SK-N-SH (cell line): ENCODE measurements at regions not wholly inside any gene's neighbourhood (a gene's known extent, or its start where the extent isn't known, plus 50 kb on each side); places are given as distances from the start of the nearest gene placed in this dataset.

ENCODE experiments used
- CTCF ChIA-PET: fragments of 300-600, 350-600 bp; formaldehyde crosslinking; extraction: SDS; loops from one replicate; lab custom pipeline; 2021; lab: Yijun Ruan, JAX
- POLR2A ChIA-PET: fragments of 350-600 bp; sonication (Branson Sonifier 250); formaldehyde crosslinking; extraction: SDS; loops from one replicate; lab custom pipeline; 2020; ENCODE audit warnings: antibody characterized with exemption, inconsistent platforms; lab: Yijun Ruan, JAX
- DNase-seq: peaks from one replicate; pipeline ENCODE4 v3.0.0; 2012
- H2AFZ ChIP-seq: fragments of 200-600 bp; sonication (generic); 2 replicates; pipeline ENCODE4 v1.8.1; 2016; ENCODE audit warnings: antibody characterized with exemption, mild to moderate bottlenecking, low read depth
- H3F3A ChIP-seq: fragments of 200-600 bp; sonication (generic); replicated peaks from 2 replicates; pipeline ENCODE3; 2016; ENCODE audit warnings: antibody characterized with exemption, mild to moderate bottlenecking; ENCODE audit not compliant: insufficient read depth
- H3K27ac ChIP-seq, 2 experiments: fragments of 200-500 bp in 1 of 2; fragments of 200-600 bp in 1 of 2; sonication (Bioruptor generic) in 1 of 2; sonication (generic), shearing (Covaris generic) in 1 of 2; 2 replicates each; pipeline versions ENCODE4 v1.5.1 to v1.6.1; 2014 to 2016; ENCODE audit warnings: low read depth in 2 of 2, inconsistent platforms in 1 of 2, low read length in 1 of 2, mild to moderate bottlenecking in 1 of 2, mixed read lengths in 1 of 2
- H3K27me3 ChIP-seq: fragments of 200-600 bp; sonication (generic), shearing (Covaris generic); 2 replicates; pipeline ENCODE4 v1.6.1; 2016; ENCODE audit warnings: mixed run types; ENCODE audit not compliant: insufficient read depth
- H3K36me3 ChIP-seq, 2 experiments: fragments of 200-500 bp in 1 of 2; fragments of 200-600 bp in 1 of 2; sonication (Bioruptor generic) in 1 of 2; sonication (generic) in 1 of 2; replicated peaks in 1 of 2; 2 replicates each; pipeline versions ENCODE3 to v1.5.1; 2014 to 2016; ENCODE audit warnings: low read length in 1 of 2, mild to moderate bottlenecking in 1 of 2; ENCODE audit not compliant: insufficient read depth in 2 of 2, control insufficient read depth in 1 of 2
- H3K4me1 ChIP-seq, 2 experiments: fragments of 200-500 bp in 1 of 2; fragments of 200-600 bp in 1 of 2; sonication (Bioruptor generic) in 1 of 2; sonication (generic), shearing (Covaris generic) in 1 of 2; 2 replicates each; pipeline versions ENCODE4 v1.5.1 to v1.6.1; 2014 to 2016; ENCODE audit warnings: low read depth in 1 of 2, low read length in 1 of 2, mixed run types in 1 of 2; ENCODE audit not compliant: insufficient read depth in 2 of 2, control insufficient read depth in 1 of 2
- H3K4me2 ChIP-seq: fragments of 200-600 bp; sonication (generic), shearing (Covaris generic); 2 replicates; pipeline ENCODE4 v1.6.1; 2017; ENCODE audit warnings: mixed run types
- H3K4me3 ChIP-seq, 2 experiments: fragments of 200-500 bp in 1 of 2; fragments of 200-600 bp in 1 of 2; sonication (Bioruptor generic) in 1 of 2; sonication (generic), shearing (Covaris generic) in 1 of 2; 2 replicates each; pipeline versions ENCODE4 v1.5.1 to v1.8.1; 2014 to 2016; ENCODE audit warnings: low read depth in 2 of 2, inconsistent platforms in 1 of 2, low read length in 1 of 2, mild to moderate bottlenecking in 1 of 2, mixed read lengths in 1 of 2, moderate library complexity in 1 of 2
- H3K79me2 ChIP-seq: fragments of 200-600 bp; sonication (generic); 2 replicates; pipeline ENCODE4 v1.8.1; 2017; ENCODE audit warnings: mild to moderate bottlenecking; ENCODE audit not compliant: insufficient read depth
- H3K9ac ChIP-seq: fragments of 200-600 bp; sonication (generic); 2 replicates; pipeline ENCODE4 v1.6.1; 2017; ENCODE audit warnings: mixed run types
- H3K9me2 ChIP-seq: fragments of 200-600 bp; sonication (generic); 2 replicates; pipeline ENCODE4 v1.6.1; 2017; ENCODE audit warnings: mixed run types
- H3K9me3 ChIP-seq: fragments of 200-600 bp; sonication (generic); 2 replicates; pipeline ENCODE4 v1.6.1; 2017; ENCODE audit warnings: mixed run types, mild to moderate bottlenecking, moderate library complexity
- H4K20me1 ChIP-seq: fragments of 200-600 bp; sonication (generic); 2 replicates; pipeline ENCODE4 v1.6.1; 2017; ENCODE audit warnings: mild to moderate bottlenecking, mixed run types; ENCODE audit not compliant: insufficient read depth
- CHD2 ChIP-seq: fragments of 150-350 bp; IDR thresholded peaks from 2 replicates; pipeline ENCODE4 v1.6.1; 2018; ENCODE audit warnings: low read length; ENCODE audit not compliant: partially characterized antibody
- EP300 ChIP-seq, 2 experiments: IDR thresholded peaks; 2 replicates each; pipeline versions ENCODE4 v1.4.0 to v1.6.1; 2012; ENCODE audit warnings: borderline replicate concordance in 1 of 2, low read depth in 1 of 2, low read length in 1 of 2
- EZH2phosphoT487 ChIP-seq: fragments of 200-600 bp; sonication (generic); IDR thresholded peaks from 2 replicates; pipeline ENCODE4 v1.6.1; 2017; ENCODE audit warnings: low read depth, mixed run types, mild to moderate bottlenecking, antibody characterized with exemption, moderate library complexity, borderline replicate concordance
- FOSL2 ChIP-seq: IDR thresholded peaks from 2 replicates; pipeline ENCODE4 v1.4.0; 2012; ENCODE audit warnings: low read depth, mild to moderate bottlenecking, moderate library complexity, borderline replicate concordance
- FOXJ3 ChIP-seq: sonication (generic); formaldehyde crosslinking; IDR thresholded peaks from 2 replicates; pipeline ENCODE4 v1.5.1; 2020; ENCODE audit warnings: mild to moderate bottlenecking, missing genetic modification reagents
- GABPA ChIP-seq: IDR thresholded peaks from 2 replicates; pipeline ENCODE4 v1.4.0; 2012; ENCODE audit warnings: low read depth, mild to moderate bottlenecking
- GATA2 ChIP-seq: sonication (generic); formaldehyde crosslinking; IDR thresholded peaks from 2 replicates; pipeline ENCODE4 v1.5.0; 2020; ENCODE audit warnings: mild to moderate bottlenecking, missing genetic modification reagents
- IRF3 ChIP-seq: fragments of 150-350 bp; IDR thresholded peaks from 2 replicates; pipeline ENCODE4 v1.6.1; 2016; ENCODE audit warnings: mild to moderate bottlenecking, low read depth, low read length
- NRF1 ChIP-seq: IDR thresholded peaks from 2 replicates; pipeline ENCODE4 v1.6.1; 2012; ENCODE audit warnings: low read depth, mild to moderate bottlenecking, low read length
- REST ChIP-seq: IDR thresholded peaks from 2 replicates; pipeline ENCODE4 v1.6.1; 2012; ENCODE audit warnings: mild to moderate bottlenecking, low read depth, low read length, moderate library complexity
- RFX5 ChIP-seq: IDR thresholded peaks from 2 replicates; pipeline ENCODE4 v1.6.1; 2012; ENCODE audit warnings: mild to moderate bottlenecking, improper control_type of control experiment, low read length
- RXRA ChIP-seq: IDR thresholded peaks from 2 replicates; pipeline ENCODE4 v1.4.0; 2012; ENCODE audit warnings: low read depth, mild to moderate bottlenecking, borderline replicate concordance
- SMC3 ChIP-seq: IDR thresholded peaks from 2 replicates; pipeline ENCODE4 v1.6.1; 2012; ENCODE audit warnings: low read depth, low read length, improper control_type of control experiment
- TAF1 ChIP-seq: IDR thresholded peaks from 2 replicates; pipeline ENCODE4 v1.6.1; 2012; ENCODE audit warnings: low read depth, mild to moderate bottlenecking, low read length, moderate library complexity, borderline replicate concordance
- TEAD4 ChIP-seq: IDR thresholded peaks from 2 replicates; pipeline ENCODE4 v1.4.0; 2012; ENCODE audit warnings: mild to moderate bottlenecking, borderline replicate concordance; ENCODE audit not compliant: insufficient read depth
- USF2 ChIP-seq: fragments of 150-350 bp; IDR thresholded peaks from 2 replicates; pipeline ENCODE4 v1.6.1; 2017; ENCODE audit warnings: antibody characterized with exemption, low read length, low read depth, borderline replicate concordance
- YY1 ChIP-seq: IDR thresholded peaks from 2 replicates; pipeline ENCODE4 v1.4.0; 2012; ENCODE audit warnings: low read depth, mild to moderate bottlenecking
- WGBS: methylation state at CpG from one replicate; pipeline ENCODE4 v1.1.6; 2017; ENCODE audit warnings: low lambda C conversion rate; 5-methylcytosine and 5-hydroxymethylcytosine counted together

- H3K27ac ChIP-seq: no peak overlapping the region
- H3K4me2 ChIP-seq: no peak overlapping the region
- no peak overlapping the region for H3K4me3 ChIP-seq
- 36% methylated on average over 3 of the region's 3 CpGs for WGBS
- H3K27me3 ChIP-seq: no peaks in the 10 kb centered on the region; the same call in 1 of the 2 replicates
- no peaks in the 10 kb centered on the region for H3K9me3 ChIP-seq
- H3K36me3 ChIP-seq: no peaks in the 10 kb centered on the region
- no peaks in the 10 kb centered on the region for H3K9me2 ChIP-seq
- POLR2A ChIA-PET: no interaction called here
- H3F3A ChIP-seq: no peaks in the 10 kb centered on the region
- no peaks in the 10 kb centered on the region for H3K4me1 ChIP-seq
- no peaks in the 10 kb centered on the region for H4K20me1 ChIP-seq
- no peak overlapping the region for H2AFZ ChIP-seq
- no peak for TF ChIP-seq REST
- TF ChIP-seq CHD2: no peak
- TF ChIP-seq GATA2: no peak
- TF ChIP-seq SMC3: no peak
- no peak for TF ChIP-seq YY1
- no peak for TF ChIP-seq TAF1
- no peak for TF ChIP-seq NRF1
- no peak for TF ChIP-seq FOSL2
- TF ChIP-seq GABPA: no peak
- no peak for TF ChIP-seq USF2
- no peak for TF ChIP-seq RFX5
- no peak for TF ChIP-seq TEAD4
- no peak for TF ChIP-seq EZH2phosphoT487
- no peak for TF ChIP-seq RXRA
- TF ChIP-seq EP300 (IDR thresholded peaks at IDR 0.05; ENCODE audit: borderline replicate concordance in 1 of 2, low read depth in 1 of 2, low read length in 1 of 2): no peak
- TF ChIP-seq IRF3: no peak
- TF ChIP-seq FOXJ3 (CRISPR knock-in tag): no peak
- TF ChIP-seq, all 33 proteins: peak for 0
- DNase-seq: no peak
- H3K9ac ChIP-seq: no peak overlapping the region
- no peaks in the 10 kb centered on the region for H3K79me2 ChIP-seq
- CTCF ChIA-PET: no interaction called here
These were observed 124.4 kb downstream of the NAF1 start for GRCh38 chr4:163042306-163042705.
